RKO (cell line): ENCODE measurements at regions not wholly inside any gene's neighbourhood (a gene's known extent, or its start where the extent isn't known, plus 50 kb on each side); places are given as distances from the start of the nearest gene placed in this dataset.
A peak's percentile ranks its signal among the peaks of the same experiment; 100 is the strongest.
"Not testable (repeated sequence)": the region's sequence is repeated elsewhere in the genome, so short reads cannot be mapped to it uniquely, and the experiment has no call there.

Experiments
- DNase-seq: peaks from one replicate; pipeline ENCODE4 v3.0.0-alpha.2; 2016; ENCODE audit warnings: low spot score

GRCh38 chr2:187782301-187782700, 228.1 kb upstream of the TFPI start:
- DNase-seq, result no peak

GRCh38 chr2:187783446-187783845, 229.2 kb upstream of the TFPI start:
- no peak for DNase-seq

- not testable (repeated sequence) for DNase-seq
Observed at GRCh38 chr2:187784138-187784537, 229.9 kb upstream of the TFPI start.

- no peak for DNase-seq
Observed at GRCh38 chr2:187799601-187800000, 245.4 kb upstream of the TFPI start.

GRCh38 chr2:187803816-187804215, 249.6 kb upstream of the TFPI start:
- DNase-seq, result no peak

- no peak for DNase-seq
Observed at GRCh38 chr2:187815113-187815512, 260.9 kb upstream of the TFPI start.

GRCh38 chr2:187819624-187820023, 265.4 kb upstream of the TFPI start:
- DNase-seq, result no peak

- DNase-seq, result no peak
Observed at GRCh38 chr2:187825108-187825507, 270.9 kb upstream of the TFPI start.

GRCh38 chr2:187826023-187826422, 271.8 kb upstream of the TFPI start:
- no peak for DNase-seq

GRCh38 chr2:187834787-187835186, 280.6 kb upstream of the TFPI start:
- no peak for DNase-seq

- no peak for DNase-seq
Observed at GRCh38 chr2:187838690-187839089, 284.5 kb upstream of the TFPI start.

- DNase-seq, result no peak
Observed at GRCh38 chr2:187842315-187842714, 288.1 kb upstream of the TFPI start.

- DNase-seq, result peak; percentile 83
Observed at GRCh38 chr2:187842978-187843847, 289.0 kb upstream of the TFPI start.

GRCh38 chr2:187847245-187848208, 293.3 kb upstream of the TFPI start:
- DNase-seq, result no peak

GRCh38 chr2:187851955-187852561, 297.8 kb upstream of the TFPI start:
- no peak for DNase-seq

GRCh38 chr2:187853381-187853791, 299.2 kb upstream of the TFPI start:
- DNase-seq, result no peak

GRCh38 chr2:187854801-187855200, 300.6 kb upstream of the TFPI start:
- no peak for DNase-seq

- no peak for DNase-seq
Observed at GRCh38 chr2:187855689-187856088, 301.5 kb upstream of the TFPI start.

GRCh38 chr2:187857826-187858225, 303.6 kb upstream of the TFPI start:
- DNase-seq, result no peak

GRCh38 chr2:187862715-187863114, 308.5 kb upstream of the TFPI start:
- DNase-seq, result no peak

GRCh38 chr2:187865025-187865424, 310.8 kb upstream of the TFPI start:
- no peak for DNase-seq

- DNase-seq, result no peak
Observed at GRCh38 chr2:187867165-187867564, 312.9 kb upstream of the TFPI start.
